ENCODE measurements at regions not wholly inside any gene's neighbourhood (a gene's known extent, or its start where the extent isn't known, plus 50 kb on each side); places are given as distances from the start of the nearest gene placed in this dataset.
"Not testable (repeated sequence)": the region's sequence is repeated elsewhere in the genome, so short reads cannot be mapped to it uniquely, and the experiment has no call there.

- H3K27me3 Mint-ChIP-seq (ENCODE audit: low read depth), result peaks cover 60% of the 10 kb centered on the region
- H3K9me3 Mint-ChIP-seq, result no peaks in the 10 kb centered on the region
- H3K4me1 Mint-ChIP-seq (ENCODE audit: low read depth), result no peaks in the 10 kb centered on the region
- no peak overlapping the region for H3K27ac Mint-ChIP-seq
- no peak overlapping the region for H3K4me3 Mint-ChIP-seq (ENCODE audit: low read depth)
- intact Hi-C loops (cut with micrococcal nuclease), result loop anchor here (10.0 kb wide), 1 partner anchor 169 kb away; the partner anchor contains the start of gene FOXC2
- DNase-seq (ENCODE audit: low spot score), result no peak
- H3K36me3 Mint-ChIP-seq (ENCODE audit: low read depth), result no peaks in the 10 kb centered on the region
Observed at GRCh38 chr16:86733546-86734254, 155.4 kb downstream of the FOXL1 start.

DNA sequence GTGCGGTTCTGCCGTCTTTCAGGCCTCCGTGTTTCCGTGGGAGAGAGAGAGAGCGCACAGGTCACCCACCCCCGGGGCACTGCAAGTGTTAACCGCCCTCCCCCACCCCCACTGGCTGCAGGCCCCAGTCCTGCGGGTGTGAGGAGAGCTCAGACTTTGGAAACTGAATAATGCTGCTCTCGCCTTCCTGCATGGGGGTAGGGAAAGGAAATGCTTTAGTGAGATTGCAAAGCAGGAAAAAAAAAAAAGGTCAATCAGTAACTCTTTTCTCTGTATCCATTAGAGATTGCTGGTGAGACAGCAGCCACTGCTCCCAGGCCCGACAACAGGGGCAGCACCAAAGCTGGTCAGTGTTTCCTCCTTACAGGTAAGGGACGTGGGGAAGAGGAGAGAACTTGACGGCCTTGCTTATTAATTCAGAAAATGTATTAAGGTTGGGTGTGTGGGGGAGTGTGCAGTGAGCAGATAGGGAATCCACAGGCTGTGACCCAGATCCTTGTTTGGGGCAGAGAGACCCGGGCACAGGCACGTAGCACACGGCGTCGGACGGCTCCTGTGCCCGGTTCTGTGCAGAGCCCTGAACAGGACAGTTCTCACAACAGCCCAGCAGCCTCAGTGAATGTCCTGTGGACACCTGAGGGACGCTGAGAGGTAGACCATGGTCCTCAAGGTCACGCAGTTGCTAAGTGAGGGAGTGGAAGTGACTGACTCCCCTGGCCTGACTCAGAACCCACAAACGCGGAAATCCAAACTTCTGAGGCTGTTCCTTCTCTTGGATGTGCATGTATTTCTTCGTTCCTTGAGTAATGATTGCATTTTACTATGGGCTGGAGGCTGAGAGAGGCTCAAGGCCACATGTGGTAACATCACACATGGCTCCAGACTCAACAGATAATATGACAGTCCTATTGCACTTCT lies 156.5 kb downstream of the FOXL1 start:
- peaks cover under 1% of the 10 kb centered on the region for H3K4me1 Mint-ChIP-seq (ENCODE audit: low read depth)
- no peak overlapping the region for H3K27ac Mint-ChIP-seq
- intact Hi-C loops (cut with micrococcal nuclease), result loop anchor here (10.0 kb wide), 1 partner anchor 170 kb away; the partner anchor contains the start of gene FOXC2
- H3K36me3 Mint-ChIP-seq (ENCODE audit: low read depth), result no peaks in the 10 kb centered on the region
- H3K27me3 Mint-ChIP-seq (ENCODE audit: low read depth), result peaks cover 64% of the 10 kb centered on the region
- DNase-seq (ENCODE audit: low spot score), result no peak
- H3K4me3 Mint-ChIP-seq (ENCODE audit: low read depth), result no peak overlapping the region
- no peaks in the 10 kb centered on the region for H3K9me3 Mint-ChIP-seq

GRCh38 chr16:86735727-86736126 lies 157.4 kb downstream of the FOXL1 start:
- H3K4me1 Mint-ChIP-seq (ENCODE audit: low read depth), result peaks cover 5% of the 10 kb centered on the region
- peaks cover 61% of the 10 kb centered on the region for H3K27me3 Mint-ChIP-seq (ENCODE audit: low read depth)
- DNase-seq (ENCODE audit: low spot score), result no peak
- H3K36me3 Mint-ChIP-seq (ENCODE audit: low read depth), result no peaks in the 10 kb centered on the region
- no peak overlapping the region for H3K4me3 Mint-ChIP-seq (ENCODE audit: low read depth)
- no peaks in the 10 kb centered on the region for H3K9me3 Mint-ChIP-seq
- intact Hi-C loops (cut with micrococcal nuclease), result loop anchor here (10.0 kb wide), 1 partner anchor 171 kb away; the partner anchor contains the start of gene FOXC2
- no peak overlapping the region for H3K27ac Mint-ChIP-seq

GRCh38 chr16:86736502-86736901 lies 158.2 kb downstream of the FOXL1 start:
- peaks cover 12% of the 10 kb centered on the region for H3K4me1 Mint-ChIP-seq (ENCODE audit: low read depth)
- peaks cover 59% of the 10 kb centered on the region for H3K27me3 Mint-ChIP-seq (ENCODE audit: low read depth)
- intact Hi-C loops (cut with micrococcal nuclease), result loop anchor here (10.0 kb wide), 1 partner anchor 172 kb away; the partner anchor contains the start of gene FOXC2
- no peak for DNase-seq (ENCODE audit: low spot score)
- no peaks in the 10 kb centered on the region for H3K9me3 Mint-ChIP-seq
- H3K36me3 Mint-ChIP-seq (ENCODE audit: low read depth), result no peaks in the 10 kb centered on the region
- no peak overlapping the region for H3K27ac Mint-ChIP-seq
- no peak overlapping the region for H3K4me3 Mint-ChIP-seq (ENCODE audit: low read depth)

DNA sequence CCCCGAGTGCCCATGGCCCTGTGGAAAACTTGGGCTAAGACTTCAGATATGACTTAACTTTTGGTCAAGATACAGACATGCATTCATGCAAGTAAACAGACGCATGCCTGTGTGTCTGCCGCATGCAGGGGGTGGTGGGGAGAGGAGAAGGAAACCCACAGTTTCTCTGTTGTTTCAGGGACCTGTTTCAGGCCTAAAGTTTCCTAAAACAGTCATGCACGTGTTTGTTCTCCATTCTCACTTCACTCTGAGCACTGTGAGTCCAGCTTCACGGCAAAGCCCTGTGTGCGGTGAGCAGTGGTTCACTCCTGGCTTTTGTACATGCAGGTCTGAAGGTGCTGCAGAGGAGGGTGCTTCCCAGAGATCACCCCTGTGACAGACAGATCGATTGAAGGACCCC lies 158.7 kb downstream of the FOXL1 start:
- Mint-ChIP-seq H3K4me3 (ENCODE audit: low read depth) (no peak overlapping the region), H3K27ac (no peak overlapping the region), H3K4me1 (ENCODE audit: low read depth) (peaks cover 18% of the 10 kb centered on the region), H3K9me3 (no peaks in the 10 kb centered on the region), H3K27me3 (ENCODE audit: low read depth) (peaks cover 60% of the 10 kb centered on the region), H3K36me3 (ENCODE audit: low read depth) (no peaks in the 10 kb centered on the region)
- no peak for DNase-seq (ENCODE audit: low spot score)
- intact Hi-C loops (cut with micrococcal nuclease), result loop anchor here (10.0 kb wide), 1 partner anchor 172 kb away; the partner anchor contains the start of gene FOXC2

- not testable (repeated sequence) for H3K27ac Mint-ChIP-seq; H3K36me3 Mint-ChIP-seq (ENCODE audit: low read depth); H3K4me3 Mint-ChIP-seq (ENCODE audit: low read depth); H3K9me3 Mint-ChIP-seq; DNase-seq (ENCODE audit: low spot score)
- H3K4me1 Mint-ChIP-seq (ENCODE audit: low read depth), result peaks cover 18% of the 10 kb centered on the region
- H3K27me3 Mint-ChIP-seq (ENCODE audit: low read depth), result peaks cover 54% of the 10 kb centered on the region
- intact Hi-C loops (cut with micrococcal nuclease), result loop anchor here (10.0 kb wide), 1 partner anchor 174 kb away; the partner anchor contains the start of gene FOXC2
Observed at GRCh38 chr16:86738322-86738721, 160.0 kb downstream of the FOXL1 start.

- no peak for DNase-seq (ENCODE audit: low spot score)
- intact Hi-C loops (cut with micrococcal nuclease), result loop anchor here (10.0 kb wide), 1 partner anchor 174 kb away; the partner anchor contains the start of gene FOXC2
- Mint-ChIP-seq H3K4me1 (ENCODE audit: low read depth) (peaks cover 18% of the 10 kb centered on the region), H3K36me3 (ENCODE audit: low read depth) (no peaks in the 10 kb centered on the region), H3K4me3 (ENCODE audit: low read depth) (no peak overlapping the region), H3K27me3 (ENCODE audit: low read depth) (peaks cover 46% of the 10 kb centered on the region), H3K27ac (no peak overlapping the region), H3K9me3 (no peaks in the 10 kb centered on the region)
Observed at GRCh38 chr16:86739178-86739577, 160.8 kb downstream of the FOXL1 start.

DNA sequence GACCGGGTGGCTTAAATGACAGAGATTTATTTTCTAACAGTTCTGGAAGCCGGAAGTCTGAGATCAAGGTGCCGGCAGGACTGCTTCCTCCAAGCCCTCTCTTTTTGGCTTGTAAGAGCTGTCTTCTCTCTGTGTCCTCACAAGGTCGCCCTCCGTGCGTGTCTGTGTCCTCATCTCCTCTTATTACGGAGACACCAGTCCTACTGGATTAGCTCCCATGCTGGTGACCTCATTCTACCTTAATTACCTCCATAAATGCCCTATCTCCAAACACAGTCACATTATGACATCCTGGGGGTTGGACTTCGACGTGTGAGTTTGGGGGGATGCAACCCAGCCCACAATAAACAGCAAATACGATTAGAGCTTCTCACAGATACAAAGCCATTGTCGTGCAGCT lies 161.5 kb downstream of the FOXL1 start:
- Mint-ChIP-seq H3K4me3 (ENCODE audit: low read depth) (no peak overlapping the region), H3K36me3 (ENCODE audit: low read depth) (no peaks in the 10 kb centered on the region), H3K9me3 (no peaks in the 10 kb centered on the region), H3K27me3 (ENCODE audit: low read depth) (peaks cover 41% of the 10 kb centered on the region), H3K27ac (no peak overlapping the region), H3K4me1 (ENCODE audit: low read depth) (peaks cover 18% of the 10 kb centered on the region)
- DNase-seq (ENCODE audit: low spot score), result no peak
- intact Hi-C loops (cut with micrococcal nuclease), result loop anchor here (10.0 kb wide), 1 partner anchor 175 kb away; the partner anchor contains the start of gene FOXC2

DNA sequence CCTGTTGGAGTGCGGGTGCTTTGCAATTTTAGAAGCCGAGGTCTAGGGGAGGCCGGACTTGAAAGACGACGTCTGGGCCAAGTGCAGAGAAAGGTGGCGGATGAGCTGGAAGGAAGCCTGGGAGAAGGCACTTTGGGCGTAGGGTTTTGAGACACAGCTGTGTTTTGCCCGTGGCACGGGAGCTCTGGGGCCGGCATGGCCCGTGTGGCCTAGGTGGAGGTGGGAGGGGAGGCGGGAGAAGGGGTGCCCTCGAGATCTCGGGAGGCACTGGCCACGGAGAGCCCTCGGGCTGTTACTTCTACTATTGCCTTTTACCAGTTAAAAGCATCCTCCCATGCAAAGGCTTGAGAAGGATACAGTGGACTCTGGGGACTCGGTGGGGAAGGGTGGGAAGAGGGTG lies 161.9 kb downstream of the FOXL1 start:
- no peaks in the 10 kb centered on the region for H3K36me3 Mint-ChIP-seq (ENCODE audit: low read depth)
- no peak overlapping the region for H3K4me3 Mint-ChIP-seq (ENCODE audit: low read depth)
- intact Hi-C loops (cut with micrococcal nuclease), result no loop called here
- peaks cover 37% of the 10 kb centered on the region for H3K27me3 Mint-ChIP-seq (ENCODE audit: low read depth)
- no peaks in the 10 kb centered on the region for H3K9me3 Mint-ChIP-seq
- peaks cover 18% of the 10 kb centered on the region for H3K4me1 Mint-ChIP-seq (ENCODE audit: low read depth)
- no peak for DNase-seq (ENCODE audit: low spot score)
- no peak overlapping the region for H3K27ac Mint-ChIP-seq

DNA sequence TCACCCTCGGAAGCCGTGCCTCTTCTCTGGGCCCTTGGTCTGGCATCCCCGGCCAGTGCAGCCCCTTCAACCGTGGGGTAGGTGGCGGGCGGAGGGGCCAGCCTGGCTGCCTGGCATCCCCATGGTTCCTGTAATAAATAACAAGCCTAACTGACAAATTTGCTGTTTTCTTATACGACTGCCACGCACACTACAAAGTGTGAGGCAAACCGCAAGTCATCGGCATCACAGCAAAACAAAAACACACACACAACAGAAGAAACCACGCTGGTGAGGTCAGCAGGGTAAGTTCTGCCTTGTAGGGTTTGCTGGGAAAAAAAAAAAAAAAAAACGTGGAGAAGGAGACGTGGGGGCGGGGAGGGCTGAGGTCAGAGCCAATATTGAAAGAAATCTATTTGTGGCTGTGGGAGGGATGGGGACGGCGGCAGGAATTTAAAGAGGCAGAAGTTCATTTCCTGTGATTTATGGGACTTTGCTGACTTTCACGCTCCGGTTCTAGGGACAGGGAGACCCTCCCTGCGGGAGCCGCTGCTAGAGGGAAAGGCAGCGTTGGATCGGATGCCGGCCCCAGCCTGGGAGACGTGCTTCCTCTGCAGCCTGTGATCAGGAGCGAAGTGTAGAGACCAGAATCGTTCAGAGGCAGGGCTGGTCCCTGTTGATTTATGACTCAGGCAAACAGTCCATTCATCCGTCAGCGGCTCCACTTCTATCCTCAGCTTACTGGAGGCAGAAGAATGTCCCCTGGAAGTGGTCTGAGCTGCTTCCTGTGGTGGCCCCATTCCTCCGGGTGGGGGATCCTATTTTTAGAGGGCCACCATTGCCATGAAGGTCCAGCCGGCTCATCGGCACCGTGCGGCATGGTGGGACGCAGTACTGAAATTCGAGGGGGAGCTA lies 162.8 kb downstream of the FOXL1 start:
- no peaks in the 10 kb centered on the region for H3K36me3 Mint-ChIP-seq (ENCODE audit: low read depth)
- no peaks in the 10 kb centered on the region for H3K9me3 Mint-ChIP-seq
- DNase-seq (ENCODE audit: low spot score), result no peak
- H3K4me3 Mint-ChIP-seq (ENCODE audit: low read depth), result peak overlapping the region; percentile 59
- no peak overlapping the region for H3K27ac Mint-ChIP-seq
- peaks cover 18% of the 10 kb centered on the region for H3K4me1 Mint-ChIP-seq (ENCODE audit: low read depth)
- peaks cover 36% of the 10 kb centered on the region for H3K27me3 Mint-ChIP-seq (ENCODE audit: low read depth)
- intact Hi-C loops (cut with micrococcal nuclease), result no loop called here

DNA sequence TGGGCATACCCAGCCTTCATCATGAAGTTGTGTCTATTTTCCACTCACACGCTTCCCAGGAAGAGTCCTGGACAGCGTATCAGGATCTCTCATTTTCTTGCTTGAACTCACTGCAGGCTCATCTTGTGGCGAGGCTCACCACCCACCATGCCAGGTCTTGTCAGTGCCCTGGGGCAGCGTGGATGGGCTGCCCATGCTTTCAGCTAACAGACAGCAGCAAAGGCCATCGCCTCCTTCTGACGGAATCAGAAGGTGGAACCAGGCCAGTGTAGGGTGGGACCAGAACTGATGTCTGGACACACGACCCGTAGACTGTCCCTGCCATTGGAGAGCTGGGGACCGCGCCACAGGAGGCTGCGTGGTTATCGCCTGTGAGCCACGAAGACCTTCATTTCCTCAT lies 169.4 kb downstream of the FOXL1 start:
- H3K4me1 Mint-ChIP-seq (ENCODE audit: low read depth), result no peaks in the 10 kb centered on the region
- no peaks in the 10 kb centered on the region for H3K27me3 Mint-ChIP-seq (ENCODE audit: low read depth)
- no peaks in the 10 kb centered on the region for H3K9me3 Mint-ChIP-seq
- no peak for DNase-seq (ENCODE audit: low spot score)
- no peak overlapping the region for H3K27ac Mint-ChIP-seq
- intact Hi-C loops (cut with micrococcal nuclease), result no loop called here
- no peaks in the 10 kb centered on the region for H3K36me3 Mint-ChIP-seq (ENCODE audit: low read depth)
- no peak overlapping the region for H3K4me3 Mint-ChIP-seq (ENCODE audit: low read depth)

DNA sequence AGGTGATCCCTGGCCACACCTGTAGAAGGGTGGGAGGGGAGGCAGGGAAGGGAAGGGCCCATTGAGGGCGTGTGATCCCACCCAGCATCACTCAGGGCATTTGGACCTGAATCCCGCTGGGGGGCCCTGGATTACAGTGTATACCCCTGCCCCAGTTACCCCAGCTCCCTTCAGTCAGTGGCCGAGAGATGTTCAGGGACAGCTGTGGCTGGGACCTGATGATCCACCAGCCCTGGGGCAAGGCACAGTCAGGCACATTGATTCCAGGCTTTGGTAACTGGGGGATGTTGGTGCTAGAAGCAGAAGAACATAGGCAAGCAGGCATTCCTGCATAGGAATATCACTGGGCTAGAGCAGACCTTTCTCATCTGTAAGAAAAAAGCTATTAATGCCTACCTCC lies 170.3 kb downstream of the FOXL1 start:
- Mint-ChIP-seq H3K9me3 (no peaks in the 10 kb centered on the region), H3K4me1 (ENCODE audit: low read depth) (no peaks in the 10 kb centered on the region), H3K36me3 (ENCODE audit: low read depth) (no peaks in the 10 kb centered on the region), H3K27me3 (ENCODE audit: low read depth) (no peaks in the 10 kb centered on the region), H3K4me3 (ENCODE audit: low read depth) (no peak overlapping the region), H3K27ac (no peak overlapping the region)
- DNase-seq (ENCODE audit: low spot score), result no peak
- intact Hi-C loops (cut with micrococcal nuclease), result no loop called here

All from activated T-helper 2 cell treated with anti-CD3 and anti-CD28 coated beads, Interferon-gamma antibody, Interleukin-2, Interleukin-4, amounts not matched to agents 10 μg/mL and 5 μg/mL and 100 μg/mL, durations not matched to agents 14 hours and 24 hours and 36 hours (primary cell).